ENCODE measurements at regions not wholly inside any gene's neighbourhood (a gene's known extent, or its start where the extent isn't known, plus 50 kb on each side); places are given as distances from the start of the nearest gene placed in this dataset.

DNA sequence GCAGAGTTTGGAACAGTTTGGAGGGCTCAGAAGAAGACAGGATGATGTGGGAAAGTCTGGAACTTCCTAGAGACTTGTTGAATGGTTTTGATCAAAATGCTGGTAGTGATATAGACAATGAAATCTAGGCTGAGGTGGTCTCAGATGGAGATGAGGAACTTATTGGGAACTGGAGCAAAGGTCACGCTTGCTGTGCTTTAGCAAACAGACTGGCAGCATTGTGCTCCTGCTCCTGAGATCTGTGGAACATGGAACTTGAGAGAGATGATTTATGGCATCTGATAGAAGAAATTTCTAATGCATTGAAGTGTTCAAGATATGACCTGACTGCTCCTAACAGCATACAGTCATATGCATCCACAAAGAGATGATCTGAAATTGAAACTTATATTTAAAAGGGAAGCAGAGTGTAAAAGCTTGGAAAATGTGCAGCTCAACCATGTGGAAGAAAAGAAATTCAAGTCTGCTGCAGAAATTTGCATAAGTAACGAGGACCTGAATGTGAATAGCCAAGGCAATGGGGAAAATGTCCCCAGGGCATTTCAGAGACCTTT, 186.9 kb upstream of the PHYHIPL start:
- H3K4me1 ChIP-seq (ENCODE audit: insufficient read depth, low read length) = no peaks in the 10 kb centered on the region
- no peaks in the 10 kb centered on the region for H3K36me3 ChIP-seq (ENCODE audit: insufficient read depth, low read length)
- H3K9ac ChIP-seq (ENCODE audit: low read length) = no peak overlapping the region
- H3K27ac ChIP-seq (ENCODE audit: low read depth, low read length) = no peak overlapping the region
- H3K4me3 ChIP-seq (ENCODE audit: low read depth in 1 of 2, low read length in 2 of 2) = no peak overlapping the region
- no peaks in the 10 kb centered on the region for H3K9me3 ChIP-seq (ENCODE audit: low read length)
- H3K27me3 ChIP-seq (ENCODE audit: control insufficient read depth in 1 of 2, insufficient read depth in 2 of 2, low read length in 2 of 2) = no peaks in the 10 kb centered on the region

DNA sequence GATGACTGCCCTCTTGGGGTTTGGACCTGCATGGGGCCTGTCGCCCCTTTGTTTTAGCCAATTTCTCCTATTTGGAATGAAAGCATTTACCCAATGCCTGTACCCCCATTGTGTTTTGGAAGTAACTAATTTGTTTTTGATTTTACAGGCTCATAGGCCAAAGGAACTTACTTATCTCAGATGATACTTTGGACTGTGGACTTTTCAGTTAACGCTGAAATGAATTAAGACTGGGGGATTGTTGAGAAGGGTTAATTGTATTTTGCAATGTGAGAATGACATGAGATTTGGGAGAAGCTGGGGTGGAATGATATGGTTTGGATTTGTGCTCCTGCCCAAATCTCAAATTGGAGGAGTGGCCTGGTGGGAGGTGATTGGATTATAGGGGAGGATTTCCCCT, 185.8 kb upstream of the PHYHIPL start:
- Histone ChIP-seq H3K27me3 (ENCODE audit: control insufficient read depth in 1 of 2, insufficient read depth in 2 of 2, low read length in 2 of 2) (no peaks in the 10 kb centered on the region), H3K4me3 (ENCODE audit: low read depth in 1 of 2, low read length in 2 of 2) (no peak overlapping the region), H3K9ac (ENCODE audit: low read length) (no peak overlapping the region), H3K4me1 (ENCODE audit: insufficient read depth, low read length) (no peaks in the 10 kb centered on the region), H3K27ac (ENCODE audit: low read depth, low read length) (no peak overlapping the region), H3K9me3 (ENCODE audit: low read length) (no peaks in the 10 kb centered on the region), H3K36me3 (ENCODE audit: insufficient read depth, low read length) (no peaks in the 10 kb centered on the region)

DNA sequence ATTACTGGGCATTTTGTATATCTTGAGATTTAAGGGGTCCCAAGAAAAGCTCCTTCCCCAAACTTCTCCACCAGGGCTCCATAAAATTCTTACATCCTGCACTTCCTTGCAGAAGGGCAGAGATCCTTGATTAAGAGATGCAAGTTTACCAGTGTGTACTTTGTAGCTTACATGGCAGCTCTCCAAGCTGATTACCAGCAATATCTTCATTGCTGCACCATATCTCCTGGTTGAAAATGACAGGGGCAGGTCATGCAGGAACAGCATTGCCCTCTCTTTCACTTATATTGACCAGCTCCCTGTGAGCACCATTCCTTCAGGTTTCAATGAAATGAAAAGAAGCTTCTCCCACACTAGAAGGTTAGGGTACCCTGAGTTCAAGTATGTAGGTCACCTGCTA, 184.6 kb upstream of the PHYHIPL start:
- no peak overlapping the region for H3K4me3 ChIP-seq (ENCODE audit: low read depth in 1 of 2, low read length in 2 of 2)
- no peaks in the 10 kb centered on the region for H3K36me3 ChIP-seq (ENCODE audit: insufficient read depth, low read length)
- no peak overlapping the region for H3K9ac ChIP-seq (ENCODE audit: low read length)
- H3K9me3 ChIP-seq (ENCODE audit: low read length) = no peaks in the 10 kb centered on the region
- H3K27ac ChIP-seq (ENCODE audit: low read depth, low read length) = no peak overlapping the region
- no peaks in the 10 kb centered on the region for H3K4me1 ChIP-seq (ENCODE audit: insufficient read depth, low read length)
- H3K27me3 ChIP-seq (ENCODE audit: control insufficient read depth in 1 of 2, insufficient read depth in 2 of 2, low read length in 2 of 2) = no peaks in the 10 kb centered on the region

DNA sequence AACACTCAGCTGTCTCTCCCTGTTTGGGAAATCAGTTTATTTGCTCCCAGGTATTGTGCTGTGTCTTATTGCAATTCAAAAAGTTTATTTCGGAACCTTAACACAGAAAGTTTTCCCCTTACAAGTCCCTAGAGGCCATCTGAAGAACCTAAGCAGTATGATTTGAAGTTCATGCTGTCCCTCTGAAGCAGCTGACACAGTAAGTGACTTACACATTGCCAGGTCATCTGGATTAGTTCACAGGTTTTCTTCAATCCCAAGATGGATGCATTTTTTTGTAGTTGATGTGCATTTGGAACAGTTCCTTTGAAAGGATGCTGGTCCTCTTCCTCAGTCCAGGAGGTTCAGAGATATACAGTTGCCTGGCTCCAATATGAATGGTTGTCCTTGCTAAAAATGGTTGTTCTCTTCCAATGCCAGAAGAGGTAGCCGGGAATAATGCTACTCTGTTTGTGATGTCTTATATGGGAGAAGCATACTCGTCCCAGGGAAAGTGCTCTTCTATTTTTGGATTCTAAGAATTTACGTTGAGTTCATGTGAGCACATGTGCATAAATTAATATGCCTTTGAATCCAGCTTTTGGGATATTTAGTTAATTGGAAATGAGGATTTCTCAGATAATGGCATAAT, 183.5 kb upstream of the PHYHIPL start:
- H3K4me1 ChIP-seq (ENCODE audit: insufficient read depth, low read length) = no peaks in the 10 kb centered on the region

DNA sequence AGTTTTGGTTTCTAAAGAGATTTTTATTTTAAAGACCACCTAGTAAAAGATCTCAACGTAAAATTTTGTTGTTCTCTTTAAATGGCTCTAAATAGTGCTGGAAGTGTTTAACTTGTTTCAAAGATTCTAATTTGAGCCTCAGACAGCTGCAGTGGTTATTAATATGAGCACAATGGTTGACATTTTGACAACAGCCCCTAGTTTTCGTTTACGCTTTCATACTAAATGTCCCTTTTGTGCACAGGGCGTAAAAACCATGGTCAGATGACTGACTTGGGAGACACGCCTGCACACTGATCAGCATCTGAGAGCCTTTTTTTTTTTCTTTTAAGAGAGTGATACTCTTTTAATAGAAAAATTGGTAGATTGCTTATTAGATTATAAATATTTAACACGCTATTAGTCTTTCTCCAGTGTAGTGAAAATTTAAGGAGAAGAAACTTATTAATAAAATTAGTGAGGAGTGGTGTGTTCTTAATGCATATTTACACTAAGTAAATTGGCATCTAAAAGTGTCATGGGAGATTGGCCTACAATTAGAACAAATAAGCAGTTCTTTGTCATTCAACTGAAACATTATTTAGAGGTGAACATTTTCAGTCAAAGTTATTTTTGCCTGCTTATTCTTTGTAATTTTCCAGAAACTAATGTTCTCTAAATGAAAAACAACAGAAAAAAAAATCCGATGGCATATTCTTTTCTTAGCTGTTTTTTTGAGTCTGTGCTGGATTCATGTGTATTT, 182.8 kb upstream of the PHYHIPL start:
- no peaks in the 10 kb centered on the region for H3K27me3 ChIP-seq (ENCODE audit: control insufficient read depth in 1 of 2, insufficient read depth in 2 of 2, low read length in 2 of 2)
- H3K4me3 ChIP-seq (ENCODE audit: low read depth in 1 of 2, low read length in 2 of 2) = no peak overlapping the region
- no peak overlapping the region for H3K27ac ChIP-seq (ENCODE audit: low read depth, low read length)
- H3K9me3 ChIP-seq (ENCODE audit: low read length) = no peaks in the 10 kb centered on the region
- H3K9ac ChIP-seq (ENCODE audit: low read length) = no peak overlapping the region
- no peaks in the 10 kb centered on the region for H3K4me1 ChIP-seq (ENCODE audit: insufficient read depth, low read length)
- H3K36me3 ChIP-seq (ENCODE audit: insufficient read depth, low read length) = no peaks in the 10 kb centered on the region

More for the DNA sequence above, 183.5 kb upstream of the PHYHIPL start:
- H3K36me3 ChIP-seq (ENCODE audit: insufficient read depth, low read length) = no peaks in the 10 kb centered on the region
- H3K9me3 ChIP-seq (ENCODE audit: low read length) = no peaks in the 10 kb centered on the region
- H3K4me3 ChIP-seq (ENCODE audit: low read depth in 1 of 2, low read length in 2 of 2) = no peak overlapping the region
- no peak overlapping the region for H3K27ac ChIP-seq (ENCODE audit: low read depth, low read length)
- no peak overlapping the region for H3K9ac ChIP-seq (ENCODE audit: low read length)
- no peaks in the 10 kb centered on the region for H3K27me3 ChIP-seq (ENCODE audit: control insufficient read depth in 1 of 2, insufficient read depth in 2 of 2, low read length in 2 of 2)

GRCh38 chr10:58994226-58995057, 182.0 kb upstream of the PHYHIPL start:
- Histone ChIP-seq H3K4me3 (ENCODE audit: low read depth in 1 of 2, low read length in 2 of 2) (no peak overlapping the region), H3K9me3 (ENCODE audit: low read length) (no peaks in the 10 kb centered on the region), H3K9ac (ENCODE audit: low read length) (no peak overlapping the region), H3K4me1 (ENCODE audit: insufficient read depth, low read length) (no peaks in the 10 kb centered on the region), H3K27ac (ENCODE audit: low read depth, low read length) (no peak overlapping the region), H3K36me3 (ENCODE audit: insufficient read depth, low read length) (no peaks in the 10 kb centered on the region), H3K27me3 (ENCODE audit: control insufficient read depth in 1 of 2, insufficient read depth in 2 of 2, low read length in 2 of 2) (no peaks in the 10 kb centered on the region)

DNA sequence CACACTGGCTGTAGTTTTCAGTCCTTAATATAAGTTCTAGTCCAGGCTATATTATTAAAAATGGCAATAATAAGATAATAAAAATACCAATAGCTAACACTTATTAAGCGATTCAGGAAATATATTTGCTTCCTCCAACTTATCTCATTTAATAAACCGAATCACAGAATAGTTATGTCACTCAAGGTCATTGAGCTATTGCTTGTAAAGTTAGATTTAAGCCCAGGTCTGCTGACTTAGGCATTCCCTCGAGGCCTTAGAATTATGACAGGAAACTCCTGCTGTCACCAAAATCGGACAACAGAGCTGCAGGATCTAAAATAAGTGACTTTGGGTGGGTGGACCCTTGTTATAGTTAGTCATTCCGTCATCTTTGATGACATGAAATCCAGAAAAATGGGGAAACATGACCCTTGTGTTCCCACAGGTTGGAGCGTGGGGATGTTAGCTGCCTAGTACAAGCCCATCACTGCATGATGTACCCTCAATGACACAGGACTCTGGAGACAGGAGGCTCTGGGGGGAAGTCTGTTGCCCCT, 181.3 kb upstream of the PHYHIPL start:
- Histone ChIP-seq H3K4me3 (ENCODE audit: low read depth in 1 of 2, low read length in 2 of 2) (no peak overlapping the region), H3K27ac (ENCODE audit: low read depth, low read length) (no peak overlapping the region), H3K4me1 (ENCODE audit: insufficient read depth, low read length) (peaks cover 7% of the 10 kb centered on the region), H3K9ac (ENCODE audit: low read length) (no peak overlapping the region), H3K9me3 (ENCODE audit: low read length) (no peaks in the 10 kb centered on the region), H3K27me3 (ENCODE audit: control insufficient read depth in 1 of 2, insufficient read depth in 2 of 2, low read length in 2 of 2) (no peaks in the 10 kb centered on the region), H3K36me3 (ENCODE audit: insufficient read depth, low read length) (no peaks in the 10 kb centered on the region)

- Histone ChIP-seq H3K27ac (ENCODE audit: low read depth, low read length) (no peak overlapping the region), H3K9me3 (ENCODE audit: low read length) (no peaks in the 10 kb centered on the region), H3K4me3 (ENCODE audit: low read depth in 1 of 2, low read length in 2 of 2) (no peak overlapping the region), H3K9ac (ENCODE audit: low read length) (no peak overlapping the region), H3K4me1 (ENCODE audit: insufficient read depth, low read length) (peaks cover 8% of the 10 kb centered on the region), H3K27me3 (ENCODE audit: control insufficient read depth in 1 of 2, insufficient read depth in 2 of 2, low read length in 2 of 2) (no peaks in the 10 kb centered on the region), H3K36me3 (ENCODE audit: insufficient read depth, low read length) (no peaks in the 10 kb centered on the region)
These were observed 180.4 kb upstream of the PHYHIPL start for GRCh38 chr10:58996063-58996462.

DNA sequence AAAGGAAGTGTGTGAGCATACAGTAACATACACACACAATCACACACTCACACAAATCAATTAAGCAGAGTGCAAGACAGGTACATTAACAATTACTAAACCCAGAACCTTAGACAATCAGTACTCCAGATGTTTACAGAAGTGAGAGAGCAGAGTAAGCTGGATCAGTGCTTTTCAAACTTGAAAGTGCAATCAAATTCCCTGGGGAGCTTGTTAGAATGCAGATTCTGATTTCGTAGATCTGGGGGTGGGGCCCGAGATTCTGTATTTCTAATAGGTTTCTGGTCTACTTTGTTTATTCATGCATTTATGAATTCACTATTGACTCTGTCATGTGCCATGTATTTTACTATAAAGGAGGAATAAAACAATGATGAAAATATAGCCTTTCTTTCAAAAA, 179.6 kb upstream of the PHYHIPL start:
- Histone ChIP-seq H3K4me3 (ENCODE audit: low read depth in 1 of 2, low read length in 2 of 2) (no peak overlapping the region), H3K4me1 (ENCODE audit: insufficient read depth, low read length) (peaks cover 8% of the 10 kb centered on the region), H3K9ac (ENCODE audit: low read length) (no peak overlapping the region), H3K27ac (ENCODE audit: low read depth, low read length) (no peak overlapping the region), H3K27me3 (ENCODE audit: control insufficient read depth in 1 of 2, insufficient read depth in 2 of 2, low read length in 2 of 2) (no peaks in the 10 kb centered on the region), H3K9me3 (ENCODE audit: low read length) (no peaks in the 10 kb centered on the region), H3K36me3 (ENCODE audit: insufficient read depth, low read length) (no peaks in the 10 kb centered on the region)

DNA sequence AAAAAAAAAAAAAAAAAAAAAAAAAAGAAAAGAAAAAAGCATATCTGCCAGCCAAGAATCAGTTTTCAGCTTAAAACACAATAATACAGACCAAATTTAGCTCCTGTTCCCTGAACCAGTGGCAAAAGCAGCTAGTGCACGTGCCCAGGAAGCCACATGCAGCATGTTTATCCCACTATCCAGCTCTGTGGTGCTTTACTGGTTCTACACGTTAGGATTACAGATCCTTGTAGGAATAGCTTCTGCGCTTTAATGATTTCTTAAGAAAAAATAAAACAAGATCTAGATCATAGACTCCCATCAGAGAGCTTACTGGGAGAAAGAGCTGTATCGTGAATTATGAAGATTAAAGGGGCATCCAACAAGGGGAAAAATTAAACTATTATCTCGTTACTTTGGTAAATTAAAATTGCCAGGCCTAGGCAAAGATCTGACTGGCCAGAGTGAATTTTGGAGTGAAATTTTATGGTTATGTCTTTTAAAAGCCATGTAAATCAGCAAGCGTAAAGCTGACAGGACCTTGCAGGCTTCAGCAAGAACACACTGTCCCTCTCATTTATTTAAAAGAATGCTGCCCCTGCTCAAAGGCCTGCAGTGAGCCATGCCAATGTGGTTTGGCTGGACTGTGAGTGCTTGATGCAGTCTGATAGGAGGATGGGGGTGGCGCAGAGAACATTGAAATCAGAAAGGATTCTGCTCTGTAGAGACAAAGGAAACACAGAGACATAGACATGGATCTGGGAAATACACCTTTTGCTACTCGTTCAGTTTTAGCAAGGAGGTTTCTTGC, 177.3 kb upstream of the PHYHIPL start:
- H3K9me3 ChIP-seq (ENCODE audit: low read length) = no peaks in the 10 kb centered on the region
- H3K27me3 ChIP-seq (ENCODE audit: control insufficient read depth in 1 of 2, insufficient read depth in 2 of 2, low read length in 2 of 2) = no peaks in the 10 kb centered on the region
- H3K4me3 ChIP-seq (ENCODE audit: low read depth in 1 of 2, low read length in 2 of 2) = no peak overlapping the region
- H3K27ac ChIP-seq (ENCODE audit: low read depth, low read length) = peak overlapping the region; percentile 4
- H3K9ac ChIP-seq (ENCODE audit: low read length) = no peak overlapping the region
- peaks cover 8% of the 10 kb centered on the region for H3K4me1 ChIP-seq (ENCODE audit: insufficient read depth, low read length)
- no peaks in the 10 kb centered on the region for H3K36me3 ChIP-seq (ENCODE audit: insufficient read depth, low read length)

Data from muscle layer of colon (tissue), 2 donors.